NCI-H2227 (cell line): ENCODE measurements at regions not wholly inside any gene's neighbourhood (a gene's known extent, or its start where the extent isn't known, plus 50 kb on each side); places are given as distances from the start of the nearest gene placed in this dataset.
"Not testable (repeated sequence)": the region's sequence is repeated elsewhere in the genome, so short reads cannot be mapped to it uniquely, and the experiment has no call there.

ENCODE experiments used
- DNase-seq: peaks from one replicate; lab custom pipeline; 2025; ENCODE audit not compliant: unreplicated experiment; lab: John Stamatoyannopoulos, UW

GRCh38 chr5:163874912-163875311 lies 369.5 kb downstream of the MAT2B start:
- not testable (repeated sequence) for DNase-seq

- DNase-seq, result no peak
Measured at GRCh38 chr5:163877865-163878264, 372.4 kb downstream of the MAT2B start.

- no peak for DNase-seq
Measured at GRCh38 chr5:163878490-163878889, 373.1 kb downstream of the MAT2B start.

- no peak for DNase-seq
Measured at GRCh38 chr5:163880302-163880701, 374.9 kb downstream of the MAT2B start.

GRCh38 chr5:163885117-163885516 lies 379.7 kb downstream of the MAT2B start:
- no peak for DNase-seq

GRCh38 chr5:163887854-163888253 lies 382.4 kb downstream of the MAT2B start:
- no peak for DNase-seq

- DNase-seq, result no peak
Measured at GRCh38 chr5:163888366-163888765, 382.9 kb downstream of the MAT2B start.

- DNase-seq, result no peak
Measured at GRCh38 chr5:163889369-163889768, 383.9 kb downstream of the MAT2B start.

GRCh38 chr5:163890261-163890660 lies 384.8 kb downstream of the MAT2B start:
- no peak for DNase-seq

- no peak for DNase-seq
Measured at GRCh38 chr5:163893281-163893680, 387.9 kb downstream of the MAT2B start.

GRCh38 chr5:163894645-163895044 lies 389.2 kb downstream of the MAT2B start:
- no peak for DNase-seq

GRCh38 chr5:163898873-163899272 lies 393.5 kb downstream of the MAT2B start:
- DNase-seq, result no peak

- not testable (repeated sequence) for DNase-seq
Measured at GRCh38 chr5:163907783-163908182, 402.4 kb downstream of the MAT2B start.

- no peak for DNase-seq
Measured at GRCh38 chr5:163908253-163908652, 402.8 kb downstream of the MAT2B start.

- DNase-seq, result no peak
Measured at GRCh38 chr5:163910226-163910625, 404.8 kb downstream of the MAT2B start.

- DNase-seq, result no peak
Measured at GRCh38 chr5:163912046-163912445, 406.6 kb downstream of the MAT2B start.

GRCh38 chr5:163913548-163913947 lies 408.1 kb downstream of the MAT2B start:
- DNase-seq, result no peak

GRCh38 chr5:163914910-163915309 lies 409.5 kb downstream of the MAT2B start:
- DNase-seq, result no peak

GRCh38 chr5:163915481-163915961 lies 410.1 kb downstream of the MAT2B start:
- DNase-seq, result no peak

GRCh38 chr5:163916376-163916775 lies 411.0 kb downstream of the MAT2B start:
- DNase-seq, result no peak

- DNase-seq, result no peak
Measured at GRCh38 chr5:163916861-163917260, 411.4 kb downstream of the MAT2B start.

- DNase-seq, result no peak
Measured at GRCh38 chr5:163917747-163918146, 412.3 kb downstream of the MAT2B start.

- DNase-seq, result not testable (repeated sequence)
Measured at GRCh38 chr5:163934990-163935389, 429.6 kb downstream of the MAT2B start.

GRCh38 chr5:163938595-163938994 lies 433.2 kb downstream of the MAT2B start:
- no peak for DNase-seq
